SK-N-SH treated with all-trans-retinoic acid at 6 μM for 48 hours (cell line): ENCODE measurements at regions not wholly inside any gene's neighbourhood (a gene's known extent, or its start where the extent isn't known, plus 50 kb on each side); places are given as distances from the start of the nearest gene placed in this dataset.

Experiments used
- ATAC-seq: fragments of 200-7000 bp; cut with Tn5 transposase; 3 replicates; pipeline ENCODE4 v1.9.1; 2020; ENCODE audit warnings: mild to moderate bottlenecking, moderate library complexity
- BACH2 ChIP-seq: fragments of 250-450 bp; sonication (Bioruptor Pico); IDR thresholded peaks from 2 replicates; pipeline ENCODE4 v1.9.0; 2021; ENCODE audit warnings: mild to moderate bottlenecking, borderline replicate concordance
- CSDC2 ChIP-seq: fragments of 250-450 bp; sonication (Bioruptor Pico); IDR thresholded peaks from 2 replicates; pipeline ENCODE4 v1.5.0; 2020; ENCODE audit warnings: mild to moderate bottlenecking, moderate library complexity
- CSRNP3 ChIP-seq: fragments of 250-450 bp; sonication (Bioruptor Pico); IDR thresholded peaks from 2 replicates; pipeline ENCODE4 v1.5.1; 2021; ENCODE audit warnings: mild to moderate bottlenecking, moderate library complexity
- ESRRG ChIP-seq: fragments of 250-450 bp; sonication (Bioruptor Pico); IDR thresholded peaks from 2 replicates; pipeline ENCODE4 v1.6.1; 2021; ENCODE audit warnings: mild to moderate bottlenecking
- GLIS3 ChIP-seq: fragments of 250-450 bp; sonication (Bioruptor Pico); IDR thresholded peaks from 2 replicates; pipeline ENCODE4 v1.5.0; 2020; ENCODE audit warnings: mild to moderate bottlenecking, moderate library complexity
- ISL1 ChIP-seq: fragments of 250-450 bp; sonication (Bioruptor Pico); IDR thresholded peaks from 2 replicates; pipeline ENCODE4 v2.1.2; 2022; ENCODE audit warnings: mild to moderate bottlenecking, moderate library complexity
- OSR1 ChIP-seq: fragments of 250-450 bp; sonication (Bioruptor Pico); IDR thresholded peaks from 2 replicates; pipeline ENCODE4 v1.8.0; 2022; ENCODE audit warnings: moderate library complexity, mild to moderate bottlenecking, inconsistent platforms
- PATZ1 ChIP-seq: fragments of 250-450 bp; sonication (Bioruptor Pico); IDR thresholded peaks from 2 replicates; pipeline ENCODE4 v1.8.0; 2020; ENCODE audit warnings: mild to moderate bottlenecking, moderate library complexity, borderline replicate concordance
- PPARA ChIP-seq: fragments of 250-450 bp; sonication (Bioruptor Pico); IDR thresholded peaks from 2 replicates; pipeline ENCODE4 v1.5.0; 2020; ENCODE audit warnings: mild to moderate bottlenecking, borderline replicate concordance
- RARB ChIP-seq: fragments of 250-450 bp; sonication (Bioruptor Pico); IDR thresholded peaks from 2 replicates; pipeline ENCODE4 v1.8.0; 2021; ENCODE audit warnings: mild to moderate bottlenecking, moderate library complexity
- TCF4 ChIP-seq: fragments of 250-450 bp; sonication (Bioruptor Pico); IDR thresholded peaks from 2 replicates; pipeline ENCODE4 v1.8.0; 2021; ENCODE audit warnings: mild to moderate bottlenecking, moderate library complexity, borderline replicate concordance
- TOX ChIP-seq: fragments of 250-450 bp; sonication (Bioruptor Pico); IDR thresholded peaks from 2 replicates; pipeline ENCODE4 v1.8.0; 2021; ENCODE audit warnings: mild to moderate bottlenecking, moderate library complexity, borderline replicate concordance
- TSHZ2 ChIP-seq: fragments of 250-450 bp; sonication (Bioruptor Pico); IDR thresholded peaks from 2 replicates; pipeline ENCODE4 v1.5.0; 2020; ENCODE audit warnings: mild to moderate bottlenecking, moderate library complexity
- ZC3H10 ChIP-seq: fragments of 250-450 bp; sonication (Bioruptor Pico); IDR thresholded peaks from 2 replicates; pipeline ENCODE4 v1.5.1; 2021; ENCODE audit warnings: mild to moderate bottlenecking, moderate library complexity
- ZFP3 ChIP-seq: fragments of 250-450 bp; sonication (Bioruptor Pico); IDR thresholded peaks from 2 replicates; pipeline ENCODE4 v1.5.0; 2020; ENCODE audit warnings: mild to moderate bottlenecking, moderate library complexity
- ZFP30 ChIP-seq: fragments of 450-650 bp; formaldehyde crosslinking; IDR thresholded peaks from 2 replicates; pipeline ENCODE4 v1.5.0; 2022; ENCODE audit warnings: mild to moderate bottlenecking, moderate library complexity
- ZNF565 ChIP-seq: fragments of 450-650 bp; formaldehyde crosslinking; conservative IDR thresholded peaks from 2 replicates; pipeline ENCODE4 v1.5.0; 2020; ENCODE audit warnings: low read depth, mild to moderate bottlenecking, moderate library complexity
- ZNF70 ChIP-seq: fragments of 450-650 bp; formaldehyde crosslinking; IDR thresholded peaks from 2 replicates; pipeline ENCODE4 v1.5.0; 2020; ENCODE audit warnings: mild to moderate bottlenecking, moderate library complexity
- ZNF8 ChIP-seq: fragments of 450-650 bp; formaldehyde crosslinking; IDR thresholded peaks from 2 replicates; pipeline ENCODE4 v1.5.0; 2020; ENCODE audit warnings: mild to moderate bottlenecking, moderate library complexity
- TF ChIP-seq, protein P1 (sequence below): fragments of 250-450 bp; sonication (Bioruptor Pico); IDR thresholded peaks from 2 replicates; pipeline ENCODE4 v1.8.0; 2021; ENCODE audit warnings: low read depth, mild to moderate bottlenecking, moderate library complexity, borderline replicate concordance
- TF ChIP-seq, protein P2 (sequence below): fragments of 250-450 bp; sonication (Bioruptor Pico); IDR thresholded peaks from 2 replicates; pipeline ENCODE4 v1.5.1; 2020; ENCODE audit warnings: low read depth, mild to moderate bottlenecking, moderate library complexity

DNA sequence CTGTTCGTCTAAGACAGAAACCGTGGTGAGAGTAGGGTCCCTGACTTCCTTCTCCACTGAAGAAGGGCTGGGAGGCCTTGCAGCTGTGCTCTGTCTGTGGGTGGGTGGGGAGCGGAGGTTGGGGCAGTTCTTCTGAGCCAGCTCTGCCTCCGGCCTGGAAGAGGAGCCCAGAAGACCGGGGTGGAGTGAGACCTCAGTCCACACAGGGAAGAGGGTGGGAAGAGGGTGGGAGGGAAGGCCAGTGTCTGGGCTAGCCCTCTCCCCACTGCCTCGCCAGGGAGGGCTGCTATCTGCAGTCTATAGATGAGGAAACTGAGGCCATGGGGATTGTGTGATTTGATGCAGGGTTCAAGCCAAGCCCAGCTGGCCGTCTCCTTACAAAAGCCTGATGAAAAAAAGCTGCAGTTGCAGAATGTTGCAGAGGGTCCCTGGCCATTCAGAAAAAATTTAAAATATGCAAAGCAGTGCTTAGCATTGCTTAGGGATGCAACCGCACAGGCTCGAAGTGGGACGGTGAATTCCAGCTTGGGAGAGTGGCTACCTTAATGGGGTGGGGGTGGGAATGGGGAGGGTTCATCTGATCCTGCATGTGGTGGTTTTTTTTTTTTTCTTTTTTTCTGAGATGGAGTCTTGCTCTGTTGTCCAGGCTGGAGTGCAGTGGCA, 181.6 kb upstream of the HS6ST1 start:
- TF ChIP-seq ZC3H10 (CRISPR knock-in tag) (no peak), CSDC2 (CRISPR knock-in tag) (no peak)
- TF ChIP-seq, protein P1, sequence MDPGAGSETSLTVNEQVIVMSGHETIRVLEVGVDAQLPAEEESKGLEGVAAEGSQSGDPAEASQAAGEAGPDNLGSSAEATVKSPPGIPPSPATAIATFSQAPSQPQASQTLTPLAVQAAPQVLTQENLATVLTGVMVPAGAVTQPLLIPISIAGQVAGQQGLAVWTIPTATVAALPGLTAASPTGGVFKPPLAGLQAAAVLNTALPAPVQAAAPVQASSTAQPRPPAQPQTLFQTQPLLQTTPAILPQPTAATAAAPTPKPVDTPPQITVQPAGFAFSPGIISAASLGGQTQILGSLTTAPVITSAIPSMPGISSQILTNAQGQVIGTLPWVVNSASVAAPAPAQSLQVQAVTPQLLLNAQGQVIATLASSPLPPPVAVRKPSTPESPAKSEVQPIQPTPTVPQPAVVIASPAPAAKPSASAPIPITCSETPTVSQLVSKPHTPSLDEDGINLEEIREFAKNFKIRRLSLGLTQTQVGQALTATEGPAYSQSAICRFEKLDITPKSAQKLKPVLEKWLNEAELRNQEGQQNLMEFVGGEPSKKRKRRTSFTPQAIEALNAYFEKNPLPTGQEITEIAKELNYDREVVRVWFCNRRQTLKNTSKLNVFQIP (CRISPR knock-in tag), result no peak
- no peak for ATAC-seq

GRCh38 chr2:128501006-128501690, 182.5 kb upstream of the HS6ST1 start:
- TF ChIP-seq TOX (no peak), ZC3H10 (CRISPR knock-in tag) (no peak), TSHZ2 (no peak), OSR1 (CRISPR knock-in tag) (no peak), ZNF565 (no peak), ZNF70 (no peak), RARB (CRISPR knock-in tag) (no peak), BACH2 (CRISPR knock-in tag) (no peak), ZFP3 (CRISPR knock-in tag) (no peak), ZNF8 (CRISPR knock-in tag) (no peak), ISL1 (CRISPR knock-in tag) (no peak), CSRNP3 (no peak)
- TF ChIP-seq, protein P1 (CRISPR knock-in tag), result no peak
- TF ChIP-seq, protein P2, sequence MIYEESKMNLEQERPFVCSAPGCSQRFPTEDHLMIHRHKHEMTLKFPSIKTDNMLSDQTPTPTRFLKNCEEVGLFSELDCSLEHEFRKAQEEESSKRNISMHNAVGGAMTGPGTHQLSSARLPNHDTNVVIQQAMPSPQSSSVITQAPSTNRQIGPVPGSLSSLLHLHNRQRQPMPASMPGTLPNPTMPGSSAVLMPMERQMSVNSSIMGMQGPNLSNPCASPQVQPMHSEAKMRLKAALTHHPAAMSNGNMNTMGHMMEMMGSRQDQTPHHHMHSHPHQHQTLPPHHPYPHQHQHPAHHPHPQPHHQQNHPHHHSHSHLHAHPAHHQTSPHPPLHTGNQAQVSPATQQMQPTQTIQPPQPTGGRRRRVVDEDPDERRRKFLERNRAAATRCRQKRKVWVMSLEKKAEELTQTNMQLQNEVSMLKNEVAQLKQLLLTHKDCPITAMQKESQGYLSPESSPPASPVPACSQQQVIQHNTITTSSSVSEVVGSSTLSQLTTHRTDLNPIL, result no peak
- no peak for ATAC-seq

DNA sequence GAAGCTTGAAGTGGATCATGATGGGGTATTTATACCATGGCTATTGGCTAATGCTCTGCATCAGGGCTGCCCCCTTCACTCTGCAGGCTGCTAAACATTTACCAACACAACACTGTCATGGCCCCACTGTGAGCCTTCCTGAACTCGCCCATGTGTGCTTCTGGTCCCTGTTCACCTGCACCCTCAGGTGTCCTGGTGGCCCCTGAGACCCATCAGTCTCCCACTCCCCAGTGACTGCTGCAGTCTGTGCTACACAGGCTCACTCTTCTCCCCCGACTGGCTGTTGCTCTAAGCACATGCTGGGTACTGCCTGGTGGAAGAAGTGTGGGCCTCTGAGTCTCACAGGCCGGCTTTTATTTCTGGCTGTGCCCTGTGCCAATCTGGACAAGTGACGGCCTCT, 183.0 kb upstream of the HS6ST1 start:
- ATAC-seq, result no peak
- TF ChIP-seq ZFP3 (CRISPR knock-in tag), result no peak
- no peak for TF ChIP-seq TOX
- no peak for TF ChIP-seq ESRRG (CRISPR knock-in tag)
- TF ChIP-seq, protein P2, result no peak
- TF ChIP-seq PATZ1, result no peak
- no peak for TF ChIP-seq ZC3H10 (CRISPR knock-in tag)
- no peak for TF ChIP-seq ZFP30 (CRISPR knock-in tag)
- no peak for TF ChIP-seq TCF4 (CRISPR knock-in tag)
- TF ChIP-seq BACH2 (CRISPR knock-in tag), result no peak
- TF ChIP-seq PPARA (CRISPR knock-in tag), result no peak
- TF ChIP-seq GLIS3, result no peak
- TF ChIP-seq, protein P1 (CRISPR knock-in tag), result no peak
- no peak for TF ChIP-seq OSR1 (CRISPR knock-in tag)
